HG02678 (cell line): ENCODE measurements at regions not wholly inside any gene's neighbourhood (a gene's known extent, or its start where the extent isn't known, plus 50 kb on each side); places are given as distances from the start of the nearest gene placed in this dataset.
"Not testable (repeated sequence)": the region's sequence is repeated elsewhere in the genome, so short reads cannot be mapped to it uniquely, and the experiment has no call there.

Experiments
- ATAC-seq: cut with Tn5 transposase; IDR thresholded peaks from one replicate; pipeline ENCODE4 v1.9.1; 2021; ENCODE audit warnings: mild to moderate bottlenecking, moderate library complexity; ENCODE audit not compliant: unreplicated experiment

DNA sequence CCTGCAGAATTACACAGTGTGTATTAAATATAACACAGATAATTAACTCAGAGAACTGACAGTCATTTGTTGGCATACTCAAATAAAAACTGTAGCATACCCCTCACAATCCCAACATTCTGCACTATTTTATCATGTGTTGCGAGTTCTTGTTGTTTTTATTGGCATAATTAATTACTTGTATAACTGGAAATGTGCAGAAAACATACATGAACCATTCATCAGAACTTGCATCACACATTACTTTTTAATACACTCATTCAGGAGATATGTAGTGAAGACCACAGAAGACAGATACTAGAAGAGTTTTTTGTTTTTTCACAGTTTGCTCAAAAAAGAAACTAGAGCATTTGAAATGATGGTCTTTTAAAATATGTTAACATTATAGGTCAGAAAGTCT lies 74.6 kb upstream of the NEIL3 start:
- no peak for ATAC-seq

DNA sequence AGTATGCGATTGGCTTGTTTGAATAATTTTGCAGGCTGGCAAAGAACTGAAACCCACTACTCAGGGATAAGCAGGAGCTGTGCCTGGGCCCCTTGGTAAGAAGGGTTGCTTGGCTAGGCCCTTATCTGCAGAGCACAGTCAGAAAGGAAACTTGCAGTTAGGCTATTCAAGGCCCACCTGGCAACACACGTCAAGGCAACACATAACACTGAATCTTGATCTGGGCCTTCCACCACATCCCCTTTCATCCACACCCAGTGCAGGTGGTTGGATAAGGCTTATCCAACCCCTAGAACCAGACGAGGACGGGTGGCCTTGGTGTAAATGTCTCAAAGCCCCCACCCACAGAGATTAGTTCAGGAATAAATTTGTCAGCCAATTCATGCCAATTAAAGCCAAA lies 72.8 kb upstream of the NEIL3 start:
- ATAC-seq = no peak

DNA sequence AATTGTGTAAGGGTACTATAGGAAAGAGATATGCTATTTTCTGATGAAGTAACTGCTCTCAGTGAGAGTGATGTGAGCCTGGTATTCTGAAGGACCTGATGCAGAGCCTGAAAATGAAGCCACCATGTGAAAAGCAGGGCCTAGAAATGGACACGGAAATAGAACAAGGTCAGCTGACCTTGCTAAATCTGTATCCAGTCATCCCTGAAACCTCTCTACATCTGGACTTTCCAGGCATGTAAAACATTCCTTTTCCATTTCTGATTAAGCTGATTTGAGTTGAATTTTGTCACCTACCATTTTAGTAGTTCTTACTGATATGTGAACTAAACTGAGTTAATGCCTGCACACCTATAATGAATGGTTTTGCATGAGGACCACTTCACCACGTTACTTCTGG lies 72.4 kb upstream of the NEIL3 start:
- no peak for ATAC-seq

DNA sequence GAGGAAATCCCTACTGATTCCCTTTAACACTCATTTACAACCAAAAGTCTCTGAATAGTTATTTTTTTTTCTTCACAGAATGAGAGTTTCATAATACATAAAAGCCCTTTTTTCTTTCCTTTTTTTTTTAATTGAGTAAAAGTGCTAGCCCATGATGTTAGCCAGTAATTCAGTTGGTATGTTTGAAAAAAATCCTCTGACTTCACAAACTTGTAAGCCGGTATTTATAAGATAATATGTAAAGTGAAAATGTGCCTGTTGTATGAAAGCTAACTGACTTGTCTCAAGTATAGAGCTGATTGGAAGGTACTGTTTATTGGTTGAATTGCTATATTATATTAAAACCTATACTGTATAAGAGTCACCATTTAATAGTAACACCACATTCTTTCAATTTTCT lies 70.2 kb upstream of the NEIL3 start:
- ATAC-seq = no peak

DNA sequence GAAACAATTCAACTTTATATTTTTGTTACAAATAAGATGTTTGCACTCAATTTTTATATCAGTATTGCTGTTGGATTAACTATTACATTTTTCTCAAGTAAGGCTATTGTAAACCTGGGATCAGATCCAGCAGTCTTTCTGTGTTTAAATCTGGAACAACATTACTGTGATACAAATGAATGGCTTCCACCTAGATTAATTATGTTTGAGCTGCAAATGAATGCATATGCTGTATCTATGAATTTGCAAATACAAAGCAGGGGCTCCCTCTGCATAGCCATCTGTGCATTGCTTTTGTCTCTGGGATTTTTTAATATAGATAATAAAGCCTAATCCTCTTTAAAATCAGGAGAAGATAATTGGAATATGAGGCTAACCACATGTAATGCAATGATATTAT lies 69.8 kb upstream of the NEIL3 start:
- ATAC-seq = no peak

DNA sequence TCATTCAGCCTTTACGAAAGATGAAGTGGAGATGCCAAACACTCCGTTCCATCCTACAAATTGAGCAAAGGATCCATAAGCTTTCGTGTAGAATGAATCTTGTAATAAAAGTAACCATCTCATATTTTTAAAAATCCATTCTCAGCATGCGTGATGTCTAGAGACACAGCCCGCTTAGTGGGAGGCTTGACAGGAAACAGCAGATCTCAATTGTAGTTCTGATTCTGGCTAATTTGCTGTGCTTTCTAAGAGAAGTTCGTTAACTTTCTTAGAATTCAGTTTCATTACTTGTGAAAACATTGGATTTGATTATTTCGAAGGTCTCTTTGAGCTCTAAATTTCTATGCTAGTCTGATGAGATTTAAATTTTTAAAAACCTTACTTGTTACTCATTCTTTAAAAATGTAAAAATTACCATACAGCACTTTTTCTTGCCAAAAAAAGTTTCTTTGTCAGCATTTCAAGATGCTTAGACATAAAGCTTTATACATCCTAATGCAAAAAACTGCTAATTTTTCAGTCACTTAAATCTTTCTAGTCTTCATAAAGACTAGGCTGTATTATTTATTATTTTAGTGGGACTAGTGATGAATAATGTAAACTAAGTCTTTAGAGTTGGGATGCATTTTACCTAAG lies 66.9 kb upstream of the NEIL3 start:
- ATAC-seq = no peak

DNA sequence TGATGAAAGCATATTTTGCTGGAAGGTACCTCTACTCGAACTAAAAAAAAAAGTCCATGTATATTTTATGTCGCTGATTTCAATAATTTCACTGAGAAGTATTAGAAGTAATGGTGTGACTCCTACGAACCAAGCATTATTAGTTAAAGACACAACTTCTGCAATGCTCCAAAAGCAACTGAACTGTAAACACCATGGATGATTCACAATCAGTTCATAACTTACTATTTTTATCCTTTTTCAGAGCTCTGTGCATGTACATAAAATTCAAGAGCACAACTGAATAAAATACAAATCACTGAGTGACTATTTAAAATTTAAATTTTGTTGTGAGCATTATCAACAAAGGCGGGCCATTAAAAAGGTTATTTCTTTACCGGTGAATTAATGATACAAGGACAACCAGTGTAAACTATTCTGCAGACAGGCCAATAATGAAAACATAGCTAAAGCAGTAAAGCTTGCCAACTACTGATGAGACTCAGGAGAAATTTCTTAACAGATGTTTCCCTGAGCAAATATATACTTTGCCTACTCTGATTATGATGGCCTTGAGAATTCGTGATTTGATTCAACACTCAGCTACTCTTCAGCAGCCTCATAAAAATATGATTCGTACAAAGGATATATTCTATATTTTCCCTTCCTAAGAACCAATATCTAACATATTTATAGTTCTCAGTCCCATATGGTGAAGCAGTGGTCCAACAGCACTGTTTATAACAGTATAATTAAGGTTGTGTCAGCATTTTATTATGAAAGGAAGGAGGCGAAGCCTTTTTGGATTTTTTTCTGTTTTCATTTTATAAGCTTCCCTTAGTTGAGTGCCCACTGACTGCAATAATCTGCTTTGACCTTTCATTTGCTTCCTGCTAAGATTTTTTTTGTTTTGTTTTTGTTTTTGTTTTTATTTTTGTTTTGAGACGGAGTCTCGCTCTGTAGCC lies 62.8 kb upstream of the NEIL3 start:
- ATAC-seq = no peak

DNA sequence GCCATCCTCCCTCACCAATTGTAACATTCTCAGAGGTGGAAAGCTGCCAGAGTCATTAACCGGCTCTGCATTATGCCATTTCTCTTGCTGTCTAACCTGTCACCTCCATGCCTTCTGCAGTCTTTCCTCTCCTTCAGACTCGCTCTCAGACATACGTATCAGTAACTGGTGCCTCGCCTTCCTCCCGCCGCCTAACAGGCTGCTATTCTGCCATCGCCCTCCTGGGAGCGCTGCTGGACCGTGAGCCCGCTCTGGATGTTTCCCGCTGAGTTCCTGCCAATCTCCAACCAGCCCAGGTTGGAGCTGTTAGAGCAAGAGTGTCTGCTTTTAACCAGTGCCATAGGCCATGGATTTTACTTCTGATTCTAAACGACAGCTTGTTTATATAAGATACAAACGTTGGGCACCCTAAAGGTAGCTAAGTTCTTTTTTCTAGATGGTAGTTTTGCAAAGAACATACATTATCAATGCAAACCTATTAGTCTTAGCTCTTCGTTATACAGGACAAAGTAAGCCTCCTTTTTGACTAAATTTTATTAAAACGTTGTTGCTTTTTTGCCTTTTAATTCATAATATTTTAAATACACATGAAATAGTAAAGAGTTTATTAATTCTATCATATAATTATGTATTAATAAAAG lies 59.5 kb upstream of the NEIL3 start:
- peak; percentile 95 for ATAC-seq

DNA sequence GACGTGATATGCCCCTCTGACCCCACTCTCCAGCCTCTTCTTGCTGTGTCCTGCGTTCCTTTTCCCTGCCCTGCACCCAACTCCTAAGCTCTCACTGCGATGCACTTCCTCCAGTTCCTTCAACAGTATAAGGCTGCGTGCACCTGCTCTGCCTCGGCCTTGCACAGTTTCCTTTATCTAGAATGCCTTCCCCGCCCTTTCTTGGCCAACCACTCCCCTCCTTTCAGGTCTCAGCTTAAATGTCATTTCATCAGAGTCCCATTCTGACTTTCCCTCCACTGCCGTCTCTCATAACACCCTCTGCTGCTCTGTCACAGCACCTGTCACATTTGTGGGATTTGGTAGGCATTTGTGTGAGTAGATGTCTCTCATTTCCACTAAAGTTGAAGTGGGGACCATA lies 58.4 kb upstream of the NEIL3 start:
- ATAC-seq = no peak

DNA sequence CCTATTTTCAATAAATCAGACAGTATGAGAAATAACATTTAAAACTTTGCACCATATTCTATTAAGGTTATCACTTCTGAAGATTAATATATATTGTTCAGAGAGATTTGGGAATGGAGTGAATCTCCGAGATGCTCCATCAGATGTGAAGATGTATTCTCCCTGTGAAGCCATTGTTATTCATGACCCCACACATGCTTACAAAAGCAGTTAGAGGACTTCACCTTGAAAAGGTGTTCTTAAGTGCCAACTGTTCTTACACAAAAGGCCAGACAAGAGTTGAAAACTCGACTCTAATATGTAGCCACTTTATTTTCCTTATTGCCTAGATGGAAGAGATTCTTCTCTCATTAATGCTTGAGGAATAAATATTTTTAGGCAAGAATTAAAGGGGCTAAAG lies 54.3 kb upstream of the NEIL3 start:
- no peak for ATAC-seq

DNA sequence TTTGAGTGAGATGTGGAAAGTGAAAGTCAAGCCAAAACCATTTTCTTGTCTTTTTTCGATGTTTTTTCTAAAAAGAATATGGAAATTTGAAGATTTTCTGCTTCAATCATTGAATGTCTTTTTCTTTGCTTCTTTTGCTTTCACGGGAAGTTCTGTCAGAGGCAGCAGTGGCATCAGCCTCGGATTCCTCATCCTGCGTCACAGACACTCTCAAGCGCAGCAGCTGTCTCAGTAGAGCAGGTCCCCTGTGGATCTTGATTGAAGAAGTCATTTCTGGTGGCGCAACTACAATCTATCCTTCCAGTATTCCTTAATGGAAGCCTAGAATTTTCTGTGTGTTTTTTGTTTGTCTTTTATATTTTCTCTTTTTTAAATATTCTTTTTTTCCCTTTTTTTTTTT lies 52.7 kb upstream of the NEIL3 start:
- no peak for ATAC-seq

DNA sequence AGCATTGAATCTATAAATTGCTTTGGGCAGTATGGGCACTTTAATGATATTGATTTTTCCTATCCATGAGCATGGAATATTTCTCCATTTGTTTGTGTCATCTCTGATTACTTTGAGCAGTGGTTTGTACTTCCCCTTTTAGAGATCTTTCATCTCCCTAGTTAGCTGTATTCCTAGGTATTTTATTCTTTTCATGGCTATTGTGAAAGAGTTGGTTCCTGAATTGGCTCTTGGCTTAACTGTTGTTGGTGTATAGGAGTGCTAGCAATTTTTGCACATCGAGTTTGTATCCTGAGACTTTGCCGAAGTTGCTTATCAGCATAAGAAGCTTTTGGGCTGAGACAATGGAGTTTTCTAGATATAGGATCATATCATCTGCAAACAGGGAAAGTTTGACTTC lies 50.2 kb upstream of the NEIL3 start:
- not testable (repeated sequence) for ATAC-seq
